HepG2 (cell line): ENCODE measurements at regions not wholly inside any gene's neighbourhood (a gene's known extent, or its start where the extent isn't known, plus 50 kb on each side); places are given as distances from the start of the nearest gene placed in this dataset.

Source experiments
- ATAC-seq: fragments of 200-7000 bp; cut with Tn5 transposase; 3 replicates; pipeline ENCODE4 v1.9.1; 2020; ENCODE audit warnings: mild to moderate bottlenecking, moderate library complexity
- BruUV-seq: library from RNA; stranded (reverse); fragments of 400-500 nt; replicated peaks from 2 replicates; lab custom pipeline; 2021; lab: Mats Ljungman, UMichigan
- CTCF ChIA-PET: fragments of 300-600 bp; formaldehyde crosslinking; extraction: SDS; loops from one replicate; lab custom pipeline; 2021; ENCODE audit warnings: low total read pairs, inconsistent platforms, low intra/inter-chr PET ratio; lab: Yijun Ruan, JAX
- POLR2A ChIA-PET: fragments of 350-600 bp; sonication (Branson Sonifier 250); formaldehyde crosslinking; loops from one replicate; lab custom pipeline; 2020; ENCODE audit warnings: antibody characterized with exemption, inconsistent platforms; lab: Yijun Ruan, JAX
- DNase-seq: peaks from one replicate; pipeline ENCODE4 v3.0.0-alpha.2; 2015; ENCODE audit warnings: low spot score
- FAIRE-seq: peaks from 3 replicates; lab custom pipeline; 2011; peaks lifted over from hg19 to GRCh38; lab: Jason Lieb, UNC
- H2AFZ ChIP-seq: one replicate; pipeline ENCODE4 v1.6.1; 2011; ENCODE audit warnings: low read length, inconsistent platforms
- H3K27ac ChIP-seq: fragments of 300-600 bp; 3 replicates; pipeline ENCODE4 v1.8.0; 2011; ENCODE audit warnings: mixed run types, mild to moderate bottlenecking, mixed read lengths, low read length, inconsistent platforms; ENCODE audit not compliant: insufficient read depth; ENCODE audit errors: extremely low read length
- H3K27me3 ChIP-seq, 2 experiments: fragments of 200-600 bp in 1 of 2; 2 replicates in 1 of 2; 3 replicates in 1 of 2; pipeline versions ENCODE4 v1.6.0 to v1.8.0; 2011; ENCODE audit warnings: low read length in 2 of 2, mild to moderate bottlenecking in 2 of 2, moderate library complexity in 2 of 2, inconsistent platforms in 1 of 2; ENCODE audit not compliant: insufficient read depth in 2 of 2, control insufficient read depth in 1 of 2
- H3K36me3 ChIP-seq, 2 experiments: fragments of 200-600 bp in 1 of 2; replicated peaks in 1 of 2; 2 replicates in 1 of 2; 3 replicates in 1 of 2; pipeline versions ENCODE4 v1.5.1 to v1.8.0; 2011; ENCODE audit warnings: low read length in 2 of 2, inconsistent platforms in 1 of 2; ENCODE audit not compliant: insufficient read depth in 2 of 2, control insufficient read depth in 1 of 2
- H3K4me1 ChIP-seq: 2 replicates; pipeline ENCODE4 v1.5.1; 2012; ENCODE audit warnings: low read length, inconsistent platforms; ENCODE audit not compliant: insufficient read depth
- H3K4me2 ChIP-seq: 2 replicates; pipeline ENCODE4 v1.6.0; 2011; ENCODE audit warnings: low read depth, low read length, inconsistent platforms
- H3K4me3 ChIP-seq, 3 experiments: fragments of 200-600 bp in 1 of 3; sonication (generic), shearing (Covaris generic) in 1 of 3; replicated peaks in 1 of 3; 2 replicates each; pipeline ENCODE4 v1.5.1; 2011 to 2016; ENCODE audit warnings: low read length in 3 of 3, inconsistent platforms in 2 of 3, low read depth in 2 of 3, mild to moderate bottlenecking in 2 of 3, control low read depth in 1 of 3, mixed read lengths in 1 of 3; ENCODE audit not compliant: insufficient read depth in 1 of 3
- H3K79me2 ChIP-seq: one replicate; pipeline ENCODE4 v1.6.1; 2011; ENCODE audit warnings: low read length, inconsistent platforms; ENCODE audit not compliant: insufficient read depth
- H3K9ac ChIP-seq: 2 replicates; pipeline ENCODE4 v1.6.0; 2011; ENCODE audit warnings: mild to moderate bottlenecking, low read depth, low read length, inconsistent platforms; ENCODE audit not compliant: insufficient read depth
- H3K9me3 ChIP-seq: 2 replicates; pipeline ENCODE4 v1.5.1; 2012; ENCODE audit warnings: mild to moderate bottlenecking, low read length
- H4K20me1 ChIP-seq: 2 replicates; pipeline ENCODE4 v1.6.0; 2011; ENCODE audit warnings: inconsistent platforms, mild to moderate bottlenecking, low read length, moderate library complexity; ENCODE audit not compliant: insufficient read depth
- ATM ChIP-seq: fragments of 450-650 bp; IDR thresholded peaks from 2 replicates; pipeline ENCODE4 v1.7.1; 2017; ENCODE audit warnings: mild to moderate bottlenecking, borderline replicate concordance
- ISX ChIP-seq: sonication (generic); formaldehyde crosslinking; conservative IDR thresholded peaks from 2 replicates; pipeline ENCODE4 v1.5.0; 2020; ENCODE audit warnings: missing genetic modification reagents
- JDP2 ChIP-seq: sonication (generic); formaldehyde crosslinking; IDR thresholded peaks from 2 replicates; pipeline ENCODE4 v1.8.1; 2022; ENCODE audit warnings: missing genetic modification reagents, borderline replicate concordance
- MBD4 ChIP-seq: IDR thresholded peaks from 2 replicates; pipeline ENCODE4 v1.6.1; 2012; ENCODE audit warnings: low read length, inconsistent platforms, borderline replicate concordance
- SMYD3 ChIP-seq: sonication (generic); formaldehyde crosslinking; IDR thresholded peaks from 2 replicates; pipeline ENCODE4 v1.8.1; 2023; ENCODE audit warnings: mild to moderate bottlenecking, missing genetic modification reagents
- ZFP36L2 ChIP-seq: sonication (generic); formaldehyde crosslinking; IDR thresholded peaks from 2 replicates; pipeline ENCODE4 v1.4.0; 2020; ENCODE audit warnings: missing genetic modification reagents
- ZFP82 ChIP-seq: sonication (generic); formaldehyde crosslinking; IDR thresholded peaks from 2 replicates; pipeline ENCODE4 v1.5.1; 2020; ENCODE audit warnings: mild to moderate bottlenecking, missing genetic modification reagents, borderline replicate concordance
- ZNF251 ChIP-seq: sonication (generic); formaldehyde crosslinking; IDR thresholded peaks from 2 replicates; pipeline ENCODE4 v1.9.0; 2021; ENCODE audit warnings: mild to moderate bottlenecking, missing genetic modification reagents
- ZNF331 ChIP-seq: sonication (generic); formaldehyde crosslinking; IDR thresholded peaks from 2 replicates; pipeline ENCODE4 v1.4.0; 2020; ENCODE audit warnings: missing genetic modification reagents
- WGBS: methylation state at CpG from one replicate; pipeline ENCODE4 v1.1.6; 2017; ENCODE audit warnings: low lambda C conversion rate; 5-methylcytosine and 5-hydroxymethylcytosine counted together
- in situ Hi-C: cut with HindIII; loops from 2 replicates; pipeline ENCODE4 v1.10.0; 2017; ENCODE audit warnings: low pct_unique_long_range_greater_than_20kb; ENCODE audit not compliant: extremely low pct_ligation_motif_present
- intact Hi-C: fragments of 100-400 bp; cut with micrococcal nuclease; formaldehyde crosslinking; loops from one replicate; pipeline ENCODE4 v1.10.0; 2022; ENCODE audit not compliant: unreplicated experiment
- TF ChIP-seq, protein P1 (sequence below): IDR thresholded peaks from 2 replicates; pipeline ENCODE4 v1.6.1; 2016; ENCODE audit warnings: missing compliant biosample characterization, missing genetic modification reagents, borderline replicate concordance
- TF ChIP-seq, protein P2 (sequence below): sonication (generic); formaldehyde crosslinking; IDR thresholded peaks from 2 replicates; pipeline ENCODE4 v1.4.0; 2020; ENCODE audit warnings: mild to moderate bottlenecking, missing genetic modification reagents
- TF ChIP-seq, protein P3 (sequence below): sonication (generic); formaldehyde crosslinking; IDR thresholded peaks from 2 replicates; pipeline ENCODE4 v1.8.1; 2023; ENCODE audit warnings: mild to moderate bottlenecking, inconsistent platforms, moderate library complexity, missing genetic modification reagents, borderline replicate concordance
- TF ChIP-seq, protein P4 (sequence below): sonication (generic); formaldehyde crosslinking; IDR thresholded peaks from 2 replicates; pipeline ENCODE4 v1.4.0; 2020; ENCODE audit warnings: mild to moderate bottlenecking, missing genetic modification reagents
- TF ChIP-seq, protein P5 (sequence below): IDR thresholded peaks from 2 replicates; pipeline ENCODE4 v1.6.1; 2018; ENCODE audit warnings: missing genetic modification reagents

DNA sequence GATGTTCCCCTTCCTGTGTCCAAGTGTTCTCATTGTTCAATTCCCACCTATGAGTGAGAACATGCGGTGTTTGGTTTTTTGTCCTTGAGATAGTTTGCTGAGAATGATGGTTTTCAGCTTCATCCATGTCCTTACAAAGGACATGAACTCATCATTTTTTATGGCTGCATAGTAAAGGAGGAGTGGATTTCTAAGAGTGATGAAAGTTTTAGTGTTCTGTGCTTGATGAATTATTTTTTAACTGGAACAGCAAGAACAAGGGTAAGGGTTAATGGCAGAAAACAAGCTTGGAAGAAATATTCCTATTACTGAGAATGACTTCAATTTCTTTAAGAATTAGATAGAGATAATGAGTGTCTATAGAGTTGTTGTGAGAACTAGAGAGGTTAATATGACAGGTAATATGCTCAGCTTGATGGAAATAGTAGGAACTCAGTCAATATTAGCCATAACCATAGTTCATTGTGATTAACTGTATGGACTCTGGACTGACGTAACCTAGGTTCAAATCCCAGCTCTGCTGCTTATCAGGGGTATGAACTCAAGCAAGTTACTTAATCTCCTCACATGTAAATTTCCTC lies 190.0 kb downstream of the RPS12 start:
- DNase-seq (no peak), ATAC-seq (no peak), FAIRE-seq (no peak)
- Histone ChIP-seq H3K36me3 (no peaks in the 10 kb centered on the region), H3K4me1 (peaks cover 2% of the 10 kb centered on the region), H3K4me3 (no peak overlapping the region), H2AFZ (no peak overlapping the region), H3K9ac (no peak overlapping the region), H3K4me2 (no peak overlapping the region), H3K27me3 (no peaks in the 10 kb centered on the region), H4K20me1 (no peaks in the 10 kb centered on the region), H3K27ac (no peak overlapping the region), H3K79me2 (no peaks in the 10 kb centered on the region), H3K9me3 (no peaks in the 10 kb centered on the region)
- intact Hi-C loops (no loop called here), in situ Hi-C loops (no loop called here)
- POLR2A ChIA-PET, result no interaction called here
- no TSS peak for BruUV-seq
- CTCF ChIA-PET, result no interaction called here
- WGBS, result 73% methylated on average over 2 of the region's 2 CpGs
- TF ChIP-seq ATM, result no peak
- TF ChIP-seq, protein P1, sequence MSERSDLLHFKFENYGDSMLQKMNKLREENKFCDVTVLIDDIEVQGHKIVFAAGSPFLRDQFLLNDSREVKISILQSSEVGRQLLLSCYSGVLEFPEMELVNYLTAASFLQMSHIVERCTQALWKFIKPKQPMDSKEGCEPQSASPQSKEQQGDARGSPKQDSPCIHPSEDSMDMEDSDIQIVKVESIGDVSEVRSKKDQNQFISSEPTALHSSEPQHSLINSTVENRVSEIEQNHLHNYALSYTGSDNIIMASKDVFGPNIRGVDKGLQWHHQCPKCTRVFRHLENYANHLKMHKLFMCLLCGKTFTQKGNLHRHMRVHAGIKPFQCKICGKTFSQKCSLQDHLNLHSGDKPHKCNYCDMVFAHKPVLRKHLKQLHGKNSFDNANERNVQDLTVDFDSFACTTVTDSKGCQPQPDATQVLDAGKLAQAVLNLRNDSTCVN (CRISPR knock-in tag), result no peak
- no peak for TF ChIP-seq ZNF251 (CRISPR knock-in tag)
- TF ChIP-seq, protein P2, sequence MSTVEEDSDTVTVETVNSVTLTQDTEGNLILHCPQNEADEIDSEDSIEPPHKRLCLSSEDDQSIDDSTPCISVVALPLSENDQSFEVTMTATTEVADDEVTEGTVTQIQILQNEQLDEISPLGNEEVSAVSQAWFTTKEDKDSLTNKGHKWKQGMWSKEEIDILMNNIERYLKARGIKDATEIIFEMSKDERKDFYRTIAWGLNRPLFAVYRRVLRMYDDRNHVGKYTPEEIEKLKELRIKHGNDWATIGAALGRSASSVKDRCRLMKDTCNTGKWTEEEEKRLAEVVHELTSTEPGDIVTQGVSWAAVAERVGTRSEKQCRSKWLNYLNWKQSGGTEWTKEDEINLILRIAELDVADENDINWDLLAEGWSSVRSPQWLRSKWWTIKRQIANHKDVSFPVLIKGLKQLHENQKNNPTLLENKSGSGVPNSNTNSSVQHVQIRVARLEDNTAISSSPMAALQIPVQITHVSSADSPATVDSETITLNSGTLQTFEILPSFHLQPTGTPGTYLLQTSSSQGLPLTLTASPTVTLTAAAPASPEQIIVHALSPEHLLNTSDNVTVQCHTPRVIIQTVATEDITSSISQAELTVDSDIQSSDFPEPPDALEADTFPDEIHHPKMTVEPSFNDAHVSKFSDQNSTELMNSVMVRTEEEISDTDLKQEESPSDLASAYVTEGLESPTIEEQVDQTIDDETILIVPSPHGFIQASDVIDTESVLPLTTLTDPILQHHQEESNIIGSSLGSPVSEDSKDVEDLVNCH (CRISPR knock-in tag), result no peak
- no peak for TF ChIP-seq ZFP82 (CRISPR knock-in tag)
- TF ChIP-seq ISX (CRISPR knock-in tag), result no peak
- no peak for TF ChIP-seq ZFP36L2
- TF ChIP-seq, protein P3, sequence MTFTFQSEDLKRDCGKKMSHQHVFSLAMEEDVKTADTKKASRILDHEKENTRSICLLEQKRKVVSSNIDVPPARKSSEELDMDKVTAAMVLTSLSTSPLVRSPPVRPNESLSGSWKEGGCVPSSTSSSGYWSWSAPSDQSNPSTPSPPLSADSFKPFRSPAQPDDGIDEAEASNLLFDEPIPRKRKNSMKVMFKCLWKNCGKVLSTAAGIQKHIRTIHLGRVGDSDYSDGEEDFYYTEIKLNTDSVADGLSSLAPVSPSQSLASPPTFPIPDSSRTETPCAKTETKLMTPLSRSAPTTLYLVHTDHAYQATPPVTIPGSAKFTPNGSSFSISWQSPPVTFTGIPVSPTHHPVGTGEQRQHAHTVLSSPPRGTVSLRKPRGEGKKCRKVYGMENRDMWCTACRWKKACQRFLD, result no peak
- TF ChIP-seq, protein P4, sequence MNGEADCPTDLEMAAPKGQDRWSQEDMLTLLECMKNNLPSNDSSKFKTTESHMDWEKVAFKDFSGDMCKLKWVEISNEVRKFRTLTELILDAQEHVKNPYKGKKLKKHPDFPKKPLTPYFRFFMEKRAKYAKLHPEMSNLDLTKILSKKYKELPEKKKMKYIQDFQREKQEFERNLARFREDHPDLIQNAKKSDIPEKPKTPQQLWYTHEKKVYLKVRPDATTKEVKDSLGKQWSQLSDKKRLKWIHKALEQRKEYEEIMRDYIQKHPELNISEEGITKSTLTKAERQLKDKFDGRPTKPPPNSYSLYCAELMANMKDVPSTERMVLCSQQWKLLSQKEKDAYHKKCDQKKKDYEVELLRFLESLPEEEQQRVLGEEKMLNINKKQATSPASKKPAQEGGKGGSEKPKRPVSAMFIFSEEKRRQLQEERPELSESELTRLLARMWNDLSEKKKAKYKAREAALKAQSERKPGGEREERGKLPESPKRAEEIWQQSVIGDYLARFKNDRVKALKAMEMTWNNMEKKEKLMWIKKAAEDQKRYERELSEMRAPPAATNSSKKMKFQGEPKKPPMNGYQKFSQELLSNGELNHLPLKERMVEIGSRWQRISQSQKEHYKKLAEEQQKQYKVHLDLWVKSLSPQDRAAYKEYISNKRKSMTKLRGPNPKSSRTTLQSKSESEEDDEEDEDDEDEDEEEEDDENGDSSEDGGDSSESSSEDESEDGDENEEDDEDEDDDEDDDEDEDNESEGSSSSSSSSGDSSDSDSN (CRISPR knock-in tag), result no peak
- no peak for TF ChIP-seq SMYD3 (CRISPR knock-in tag)
- TF ChIP-seq, protein P5, sequence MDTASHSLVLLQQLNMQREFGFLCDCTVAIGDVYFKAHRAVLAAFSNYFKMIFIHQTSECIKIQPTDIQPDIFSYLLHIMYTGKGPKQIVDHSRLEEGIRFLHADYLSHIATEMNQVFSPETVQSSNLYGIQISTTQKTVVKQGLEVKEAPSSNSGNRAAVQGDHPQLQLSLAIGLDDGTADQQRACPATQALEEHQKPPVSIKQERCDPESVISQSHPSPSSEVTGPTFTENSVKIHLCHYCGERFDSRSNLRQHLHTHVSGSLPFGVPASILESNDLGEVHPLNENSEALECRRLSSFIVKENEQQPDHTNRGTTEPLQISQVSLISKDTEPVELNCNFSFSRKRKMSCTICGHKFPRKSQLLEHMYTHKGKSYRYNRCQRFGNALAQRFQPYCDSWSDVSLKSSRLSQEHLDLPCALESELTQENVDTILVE (CRISPR knock-in tag), result no peak
- no peak for TF ChIP-seq MBD4
- TF ChIP-seq ZNF331 (CRISPR knock-in tag), result no peak
- TF ChIP-seq JDP2 (CRISPR knock-in tag), result no peak
